Calu3 (cell line): ENCODE measurements at regions not wholly inside any gene's neighbourhood (a gene's known extent, or its start where the extent isn't known, plus 50 kb on each side); places are given as distances from the start of the nearest gene placed in this dataset.
"Not testable (repeated sequence)": the region's sequence is repeated elsewhere in the genome, so short reads cannot be mapped to it uniquely, and the experiment has no call there.

Experiments
- BruUV-seq: library from RNA; stranded (reverse); fragments of 400-500 nt; replicated peaks from 2 replicates; lab custom pipeline; 2021; lab: Mats Ljungman, UMichigan
- CTCF ChIA-PET: fragments of 300-600 bp; sonication (Branson Sonifier 250); formaldehyde crosslinking; loops from one replicate; lab custom pipeline; 2022; ENCODE audit warnings: antibody characterized with exemption; lab: Charles Lee
- DNase-seq: peaks from one replicate; pipeline ENCODE4 v3.0.0; 2022
- H3K27ac Mint-ChIP-seq: one replicate; pipeline ENCODE4 v1.8.0; 2022; ENCODE audit warnings: mixed read lengths; ENCODE audit not compliant: unreplicated experiment
- H3K27me3 Mint-ChIP-seq: one replicate; pipeline ENCODE4 v1.8.0; 2022; ENCODE audit warnings: mixed read lengths; ENCODE audit not compliant: unreplicated experiment
- H3K36me3 Mint-ChIP-seq: one replicate; pipeline ENCODE4 v1.8.0; 2022; ENCODE audit warnings: mild to moderate bottlenecking, moderate library complexity, mixed read lengths; ENCODE audit not compliant: insufficient read depth, unreplicated experiment
- H3K4me1 Mint-ChIP-seq: one replicate; pipeline ENCODE4 v1.8.0; 2022; ENCODE audit warnings: mild to moderate bottlenecking, low read depth, mixed read lengths; ENCODE audit not compliant: unreplicated experiment
- H3K4me3 Mint-ChIP-seq: one replicate; pipeline ENCODE4 v1.8.0; 2022; ENCODE audit warnings: mild to moderate bottlenecking, low read depth, moderate library complexity, mixed read lengths; ENCODE audit not compliant: unreplicated experiment
- H3K9me3 Mint-ChIP-seq: one replicate; pipeline ENCODE4 v1.8.0; 2022; ENCODE audit warnings: low read depth, mixed read lengths; ENCODE audit not compliant: unreplicated experiment
- intact Hi-C: fragments of 100-400 bp; cut with micrococcal nuclease; formaldehyde crosslinking; loops from one replicate; pipeline ENCODE4 v1.10.0; 2022; ENCODE audit not compliant: unreplicated experiment
- TF ChIP-seq, protein P1 (sequence below): fragments of 200-600 bp; IDR thresholded peaks from one replicate; pipeline ENCODE4 v1.8.0; 2022; ENCODE audit warnings: antibody characterized with exemption; ENCODE audit not compliant: unreplicated experiment

- H3K36me3 Mint-ChIP-seq: no peaks in the 10 kb centered on the region
- H3K27ac Mint-ChIP-seq: no peak overlapping the region
- DNase-seq: no peak
- BruUV-seq: no TSS peak
- CTCF ChIA-PET: no interaction called here
- TF ChIP-seq, protein P1, sequence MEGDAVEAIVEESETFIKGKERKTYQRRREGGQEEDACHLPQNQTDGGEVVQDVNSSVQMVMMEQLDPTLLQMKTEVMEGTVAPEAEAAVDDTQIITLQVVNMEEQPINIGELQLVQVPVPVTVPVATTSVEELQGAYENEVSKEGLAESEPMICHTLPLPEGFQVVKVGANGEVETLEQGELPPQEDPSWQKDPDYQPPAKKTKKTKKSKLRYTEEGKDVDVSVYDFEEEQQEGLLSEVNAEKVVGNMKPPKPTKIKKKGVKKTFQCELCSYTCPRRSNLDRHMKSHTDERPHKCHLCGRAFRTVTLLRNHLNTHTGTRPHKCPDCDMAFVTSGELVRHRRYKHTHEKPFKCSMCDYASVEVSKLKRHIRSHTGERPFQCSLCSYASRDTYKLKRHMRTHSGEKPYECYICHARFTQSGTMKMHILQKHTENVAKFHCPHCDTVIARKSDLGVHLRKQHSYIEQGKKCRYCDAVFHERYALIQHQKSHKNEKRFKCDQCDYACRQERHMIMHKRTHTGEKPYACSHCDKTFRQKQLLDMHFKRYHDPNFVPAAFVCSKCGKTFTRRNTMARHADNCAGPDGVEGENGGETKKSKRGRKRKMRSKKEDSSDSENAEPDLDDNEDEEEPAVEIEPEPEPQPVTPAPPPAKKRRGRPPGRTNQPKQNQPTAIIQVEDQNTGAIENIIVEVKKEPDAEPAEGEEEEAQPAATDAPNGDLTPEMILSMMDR: no peak
- no peak overlapping the region for H3K4me3 Mint-ChIP-seq
- H3K9me3 Mint-ChIP-seq: no peaks in the 10 kb centered on the region
- intact Hi-C loops: no loop called here
- peaks cover 60% of the 10 kb centered on the region for H3K27me3 Mint-ChIP-seq
- H3K4me1 Mint-ChIP-seq: no peaks in the 10 kb centered on the region
Measured at GRCh38 chr22:27073601-27074425, 416.4 kb downstream of the MIAT start.

- no peak overlapping the region for H3K27ac Mint-ChIP-seq
- intact Hi-C loops: no loop called here
Measured at GRCh38 chr22:27075028-27075678, 417.8 kb downstream of the MIAT start.

GRCh38 chr22:27075891-27076290, 418.5 kb downstream of the MIAT start:
- no peaks in the 10 kb centered on the region for H3K9me3 Mint-ChIP-seq
- no peak overlapping the region for H3K4me3 Mint-ChIP-seq
- H3K36me3 Mint-ChIP-seq: no peaks in the 10 kb centered on the region
- CTCF ChIA-PET: no interaction called here
- intact Hi-C loops: no loop called here
- H3K27me3 Mint-ChIP-seq: peaks cover 68% of the 10 kb centered on the region
- no peak overlapping the region for H3K27ac Mint-ChIP-seq
- no peaks in the 10 kb centered on the region for H3K4me1 Mint-ChIP-seq
- no TSS peak for BruUV-seq
- TF ChIP-seq, protein P1: no peak
- DNase-seq: no peak

More at GRCh38 chr22:27075028-27075678, 417.8 kb downstream of the MIAT start:
- TF ChIP-seq, protein P1: no peak
- no peak overlapping the region for H3K4me3 Mint-ChIP-seq
- CTCF ChIA-PET: no interaction called here
- no peak for DNase-seq
- no peaks in the 10 kb centered on the region for H3K36me3 Mint-ChIP-seq
- no peaks in the 10 kb centered on the region for H3K9me3 Mint-ChIP-seq
- peaks cover 62% of the 10 kb centered on the region for H3K27me3 Mint-ChIP-seq
- no TSS peak for BruUV-seq
- no peaks in the 10 kb centered on the region for H3K4me1 Mint-ChIP-seq

- H3K27me3 Mint-ChIP-seq: peaks cover 73% of the 10 kb centered on the region
- H3K4me1 Mint-ChIP-seq, H3K27ac Mint-ChIP-seq, H3K36me3 Mint-ChIP-seq, H3K4me3 Mint-ChIP-seq, intact Hi-C loops, BruUV-seq, DNase-seq, CTCF ChIA-PET, H3K9me3 Mint-ChIP-seq: not testable (repeated sequence)
Measured at GRCh38 chr22:27078064-27078463, 420.7 kb downstream of the MIAT start.
